Mucosa of descending colon (tissue), 3 donors: ENCODE measurements at regions not wholly inside any gene's neighbourhood (a gene's known extent, or its start where the extent isn't known, plus 50 kb on each side); places are given as distances from the start of the nearest gene placed in this dataset.

ENCODE experiments used
- ATAC-seq: fragments of 200-7000 bp; cut with Tn5 transposase; one replicate; pipeline ENCODE4 v1.9.1; 2020; ENCODE audit warnings: mild to moderate bottlenecking, moderate library complexity
- DNase-seq, 3 donors: peaks; one replicate each; pipeline ENCODE4 v3.0.0-alpha.2; 2020
- H3K36me3 ChIP-seq: fragments of 200-600 bp; one replicate; pipeline ENCODE4 v1.8.0; 2021; ENCODE audit warnings: low read depth, mild to moderate bottlenecking
- H3K4me1 ChIP-seq: fragments of 200-600 bp; one replicate; pipeline ENCODE4 v1.8.0; 2021; ENCODE audit warnings: low read depth, mild to moderate bottlenecking
- H3K4me3 ChIP-seq: fragments of 200-600 bp; one replicate; pipeline ENCODE4 v1.8.0; 2021; ENCODE audit warnings: mild to moderate bottlenecking
- H3K9me3 ChIP-seq: fragments of 200-600 bp; one replicate; pipeline ENCODE4 v1.8.0; 2021; ENCODE audit warnings: mild to moderate bottlenecking
- intact Hi-C, 2 donors: fragments of 100-400 bp; cut with DNase I in 1 of 2; cut with micrococcal nuclease in 1 of 2; formaldehyde crosslinking; loops; one replicate each; pipeline versions ENCODE4 v1.11.0 to v1.11.1; 2022; cut with DNase I, micrococcal nuclease
- TF ChIP-seq, protein P1 (sequence below): fragments of 200-600 bp; IDR thresholded peaks from one replicate; pipeline ENCODE4 v1.8.0; 2022; ENCODE audit warnings: antibody characterized with exemption, mild to moderate bottlenecking
- donor health status: DM: no; HTN: no; CAD: no; lungs with moderate emphysema.
- donor health status: DM: no; HTN: no; CAD: no.
- donor health status: DM: no; HTN: yes; CAD: no.

DNA sequence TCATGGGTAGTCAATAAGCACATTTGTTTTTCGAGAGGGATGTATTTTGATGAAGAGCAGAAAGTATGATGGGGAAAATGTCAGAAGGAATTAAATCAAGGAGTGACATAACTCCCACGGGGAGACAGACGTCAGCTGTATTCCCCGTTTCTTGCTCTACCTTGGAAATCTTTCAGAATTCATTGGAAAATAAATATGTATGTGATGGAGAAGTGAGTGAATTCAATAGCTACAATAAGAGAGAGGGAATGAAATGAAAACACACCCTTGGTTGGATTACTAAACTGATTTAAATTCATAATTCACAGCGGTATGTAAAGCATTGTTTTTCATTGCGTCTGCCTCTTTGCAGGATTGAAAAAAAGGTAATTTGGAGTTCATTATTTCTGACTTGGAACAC, 209.7 kb upstream of the KLF4 start:
- H3K36me3 ChIP-seq = no peaks in the 10 kb centered on the region
- TF ChIP-seq, protein P1, sequence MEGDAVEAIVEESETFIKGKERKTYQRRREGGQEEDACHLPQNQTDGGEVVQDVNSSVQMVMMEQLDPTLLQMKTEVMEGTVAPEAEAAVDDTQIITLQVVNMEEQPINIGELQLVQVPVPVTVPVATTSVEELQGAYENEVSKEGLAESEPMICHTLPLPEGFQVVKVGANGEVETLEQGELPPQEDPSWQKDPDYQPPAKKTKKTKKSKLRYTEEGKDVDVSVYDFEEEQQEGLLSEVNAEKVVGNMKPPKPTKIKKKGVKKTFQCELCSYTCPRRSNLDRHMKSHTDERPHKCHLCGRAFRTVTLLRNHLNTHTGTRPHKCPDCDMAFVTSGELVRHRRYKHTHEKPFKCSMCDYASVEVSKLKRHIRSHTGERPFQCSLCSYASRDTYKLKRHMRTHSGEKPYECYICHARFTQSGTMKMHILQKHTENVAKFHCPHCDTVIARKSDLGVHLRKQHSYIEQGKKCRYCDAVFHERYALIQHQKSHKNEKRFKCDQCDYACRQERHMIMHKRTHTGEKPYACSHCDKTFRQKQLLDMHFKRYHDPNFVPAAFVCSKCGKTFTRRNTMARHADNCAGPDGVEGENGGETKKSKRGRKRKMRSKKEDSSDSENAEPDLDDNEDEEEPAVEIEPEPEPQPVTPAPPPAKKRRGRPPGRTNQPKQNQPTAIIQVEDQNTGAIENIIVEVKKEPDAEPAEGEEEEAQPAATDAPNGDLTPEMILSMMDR = no peak
- intact Hi-C loops = no loop called here
- H3K4me3 ChIP-seq = no peak overlapping the region
- DNase-seq (no peak), ATAC-seq (no peak)
- no peaks in the 10 kb centered on the region for H3K9me3 ChIP-seq
- H3K4me1 ChIP-seq = peaks cover 4% of the 10 kb centered on the region

DNA sequence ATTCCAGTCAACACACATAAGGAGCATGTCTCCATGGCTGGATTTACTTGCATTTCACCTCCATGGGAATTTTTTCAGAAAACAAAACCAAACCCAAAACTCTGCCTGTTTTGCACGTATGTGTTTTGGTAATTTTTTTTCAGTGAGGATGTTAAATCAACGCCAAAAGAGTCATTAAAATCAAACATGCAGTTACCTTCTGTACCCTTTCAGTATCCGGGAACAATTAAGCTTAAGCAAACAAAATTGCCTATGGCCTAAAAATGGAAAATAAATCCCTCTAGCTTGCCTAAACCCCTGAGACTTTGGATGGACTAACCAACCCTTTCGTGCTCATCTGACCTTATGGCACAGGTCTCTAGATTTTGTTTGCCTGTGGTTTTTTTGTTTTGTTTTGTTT, 209.2 kb upstream of the KLF4 start:
- Histone ChIP-seq H3K4me1 (peaks cover 4% of the 10 kb centered on the region), H3K9me3 (no peaks in the 10 kb centered on the region), H3K4me3 (no peak overlapping the region), H3K36me3 (no peaks in the 10 kb centered on the region)
- ATAC-seq (no peak), DNase-seq (no peak)
- intact Hi-C loops = no loop called here
- TF ChIP-seq, protein P1 = no peak

DNA sequence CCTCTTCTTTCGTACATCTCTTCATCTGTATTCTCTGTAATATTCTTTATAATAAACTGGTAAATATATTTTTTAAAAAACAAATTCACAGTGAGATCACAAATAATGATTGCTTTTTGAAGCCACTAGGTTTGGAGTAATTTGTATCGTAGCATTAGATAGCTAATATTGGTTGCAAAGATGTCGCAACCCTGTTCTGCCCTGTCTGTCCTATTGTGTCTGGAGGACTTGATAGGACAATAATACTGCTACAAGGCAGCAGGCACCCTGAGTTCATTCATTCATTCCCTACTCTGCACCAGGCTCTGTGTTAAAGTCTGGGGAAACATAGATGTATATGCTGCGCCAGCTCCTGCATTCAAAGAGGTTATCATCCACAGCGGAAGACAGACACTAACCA, 206.7 kb upstream of the KLF4 start:
- H3K4me3 ChIP-seq = no peak overlapping the region
- no peak for ATAC-seq
- TF ChIP-seq, protein P1 = no peak
- intact Hi-C loops = no loop called here
- no peaks in the 10 kb centered on the region for H3K9me3 ChIP-seq
- no peak for DNase-seq
- H3K4me1 ChIP-seq = peaks cover 7% of the 10 kb centered on the region
- no peaks in the 10 kb centered on the region for H3K36me3 ChIP-seq

DNA sequence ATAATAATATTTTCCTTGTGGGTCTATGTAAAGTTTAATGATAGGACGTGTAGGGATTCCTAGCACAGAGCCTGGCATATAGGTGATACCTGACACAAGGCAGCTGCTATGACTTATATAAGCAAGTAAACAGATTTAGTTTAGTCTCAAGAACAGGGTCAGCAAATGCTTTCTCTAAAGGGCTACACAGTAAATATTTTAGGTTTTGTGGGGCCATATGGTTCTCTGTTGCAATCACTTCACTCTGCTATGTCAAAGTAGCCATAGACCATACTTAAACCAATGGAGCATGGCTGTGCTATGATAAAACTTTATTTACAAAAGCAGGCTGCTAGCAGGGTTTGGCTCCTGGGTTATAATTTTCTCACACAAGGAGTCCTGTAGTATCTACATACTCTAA, 204.8 kb upstream of the KLF4 start:
- no peak for ATAC-seq
- Histone ChIP-seq H3K36me3 (no peaks in the 10 kb centered on the region), H3K9me3 (no peaks in the 10 kb centered on the region), H3K4me1 (peaks cover 8% of the 10 kb centered on the region), H3K4me3 (no peak overlapping the region)
- no peak for DNase-seq
- TF ChIP-seq, protein P1 = no peak
- intact Hi-C loops = no loop called here

DNA sequence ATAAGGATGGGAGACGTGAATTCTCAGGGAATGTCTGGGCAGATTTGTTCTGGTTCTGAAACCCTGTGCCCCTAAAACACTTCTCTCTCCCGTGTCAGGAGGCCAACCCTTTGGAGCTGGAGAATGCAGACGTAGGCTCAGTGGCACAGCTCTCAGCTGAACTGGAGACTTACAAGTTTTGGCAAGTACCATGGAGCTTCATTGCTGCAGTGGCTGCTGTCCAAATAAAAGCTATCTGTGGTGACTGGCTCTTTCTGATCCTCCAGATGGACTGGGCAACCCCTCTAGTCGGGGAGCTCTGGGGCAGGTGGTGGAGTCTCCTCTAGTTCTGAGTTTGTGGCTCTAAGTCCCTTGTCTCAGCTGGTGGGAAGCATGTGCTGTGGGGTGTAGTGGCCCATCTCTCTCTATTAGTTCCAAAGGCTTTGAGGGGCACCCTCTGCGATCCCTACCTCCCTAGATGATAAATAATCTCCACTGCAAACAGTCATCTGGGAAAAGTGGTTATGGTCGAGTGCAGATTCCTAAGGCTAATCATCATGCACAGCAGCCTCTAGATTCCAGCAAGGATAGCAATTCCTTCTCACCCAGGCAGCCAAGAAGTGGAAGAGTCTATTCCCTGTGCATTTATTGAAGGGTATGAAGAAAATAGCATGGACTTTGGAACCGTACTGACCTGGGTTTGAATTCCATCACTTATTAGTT, 204.2 kb upstream of the KLF4 start:
- H3K36me3 ChIP-seq = no peaks in the 10 kb centered on the region
- TF ChIP-seq, protein P1 = no peak
- peaks cover 5% of the 10 kb centered on the region for H3K4me1 ChIP-seq
- ATAC-seq (no peak), DNase-seq (no peak)
- intact Hi-C loops = no loop called here
- H3K9me3 ChIP-seq = no peaks in the 10 kb centered on the region
- H3K4me3 ChIP-seq = no peak overlapping the region

DNA sequence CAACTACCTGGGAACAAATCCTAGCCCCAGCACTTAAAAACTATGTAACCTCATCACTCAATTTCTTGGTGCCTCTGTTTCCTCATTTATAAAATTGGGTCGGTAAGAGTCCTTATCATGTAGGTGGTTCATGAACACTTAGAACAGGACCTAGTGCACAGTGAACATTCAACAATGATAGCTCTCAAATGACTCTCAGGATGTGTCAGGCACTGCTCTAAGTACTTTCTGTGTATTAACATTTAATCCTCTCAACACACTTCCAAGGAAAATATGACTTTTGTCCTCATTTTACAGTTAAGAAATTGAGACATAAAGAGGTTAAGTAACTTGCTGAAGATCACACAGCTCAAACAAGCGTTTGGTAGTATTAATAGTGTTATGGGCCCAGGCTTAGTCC, 202.1 kb upstream of the KLF4 start:
- Histone ChIP-seq H3K4me1 (peaks cover 4% of the 10 kb centered on the region), H3K36me3 (no peaks in the 10 kb centered on the region), H3K4me3 (no peak overlapping the region), H3K9me3 (no peaks in the 10 kb centered on the region)
- TF ChIP-seq, protein P1 = no peak
- ATAC-seq = peak; percentile 64
- intact Hi-C loops = no loop called here
- no peak for DNase-seq
